CD14-positive monocyte (primary cell): ENCODE measurements at regions not wholly inside any gene's neighbourhood (a gene's known extent, or its start where the extent isn't known, plus 50 kb on each side); places are given as distances from the start of the nearest gene placed in this dataset.

Experiments used
- DNase-seq, 3 donors: peaks; one replicate each; pipeline ENCODE4 v3.0.0-alpha.2; 2011 to 2022
- H2AFZ ChIP-seq: 2 replicates; pipeline ENCODE4 v1.6.0; 2012; ENCODE audit warnings: mild to moderate bottlenecking, low read depth, low read length, inconsistent platforms; ENCODE audit not compliant: insufficient read depth, poor library complexity, severe bottlenecking
- H3K27ac ChIP-seq, 2 donors: 1 replicate in 1 of 2; 2 replicates in 1 of 2; pipeline ENCODE4 v1.5.1; 2012 to 2013; ENCODE audit warnings: low read length in 2 of 2, control low read depth in 1 of 2, inconsistent platforms in 1 of 2, low read depth in 1 of 2, mild to moderate bottlenecking in 1 of 2
- H3K27me3 ChIP-seq, 2 donors: one replicate each; pipeline versions ENCODE4 v1.6.0 to v1.6.1; 2011 to 2013; ENCODE audit warnings: low read length in 2 of 2; ENCODE audit not compliant: control insufficient read depth in 2 of 2, insufficient read depth in 2 of 2
- H3K36me3 ChIP-seq, 2 donors: replicated peaks in 1 of 2; 1 replicate in 1 of 2; 2 replicates in 1 of 2; pipeline versions ENCODE4 v1.5.1 to v1.6.1; 2012 to 2013; ENCODE audit warnings: low read length in 2 of 2, control low read depth in 1 of 2, inconsistent platforms in 1 of 2, mild to moderate bottlenecking in 1 of 2; ENCODE audit not compliant: insufficient read depth in 2 of 2, control insufficient read depth in 1 of 2
- H3K4me1 ChIP-seq, 2 donors: 1 replicate in 1 of 2; 2 replicates in 1 of 2; pipeline versions ENCODE4 v1.5.1 to v1.6.1; 2012 to 2013; ENCODE audit warnings: low read length in 2 of 2, control low read depth in 1 of 2, inconsistent platforms in 1 of 2, mild to moderate bottlenecking in 1 of 2, moderate library complexity in 1 of 2; ENCODE audit not compliant: insufficient read depth in 2 of 2, control insufficient read depth in 1 of 2
- H3K4me2 ChIP-seq: replicated peaks from 2 replicates; pipeline ENCODE3; 2012; ENCODE audit warnings: low read length, moderate library complexity, mild to moderate bottlenecking; ENCODE audit not compliant: poor library complexity, severe bottlenecking; ENCODE audit errors: extremely low read depth
- H3K4me3 ChIP-seq, 3 experiments: fragments of 200-600 bp in 1 of 3; sonication (generic) in 1 of 3; replicated peaks in 1 of 3; 1 replicate in 2 of 3; 2 replicates in 1 of 3; pipeline ENCODE4 v1.5.1; 2011 to 2013; ENCODE audit warnings: low read length in 3 of 3, mild to moderate bottlenecking in 3 of 3, control low read depth in 2 of 3, low read depth in 2 of 3, inconsistent platforms in 1 of 3, moderate library complexity in 1 of 3
- H3K79me2 ChIP-seq: 2 replicates; pipeline ENCODE4 v1.6.0; 2012; ENCODE audit warnings: mild to moderate bottlenecking, control low read depth, inconsistent platforms, low read length, moderate library complexity; ENCODE audit not compliant: insufficient read depth
- H3K9ac ChIP-seq: 2 replicates; pipeline ENCODE4 v1.6.0; 2017; ENCODE audit warnings: low read length, mild to moderate bottlenecking; ENCODE audit not compliant: insufficient read depth, poor library complexity, severe bottlenecking
- H3K9me3 ChIP-seq, 2 donors: replicated peaks in 1 of 2; 1 replicate in 1 of 2; 2 replicates in 1 of 2; pipeline versions ENCODE4 v1.5.1 to v1.6.1; 2012 to 2013; ENCODE audit warnings: low read length in 2 of 2, control low read depth in 1 of 2; ENCODE audit not compliant: control insufficient read depth in 1 of 2, insufficient read depth in 1 of 2
- H4K20me1 ChIP-seq: 2 replicates; pipeline ENCODE4 v1.6.0; 2012; ENCODE audit warnings: mild to moderate bottlenecking, low read length, control low read depth, moderate library complexity; ENCODE audit not compliant: insufficient read depth
- H3K27ac Mint-ChIP-seq, 7 donors: one replicate each; pipeline ENCODE4 v1.8.0; 2020; ENCODE audit warnings: mild to moderate bottlenecking in 7 of 7, mixed read lengths in 7 of 7, moderate library complexity in 6 of 7, inconsistent platforms in 2 of 7
- H3K27me3 Mint-ChIP-seq, 3 donors: one replicate each; pipeline ENCODE4 v1.8.0; 2021 to 2022; ENCODE audit warnings: low read depth in 3 of 3, mild to moderate bottlenecking in 3 of 3, mixed read lengths in 3 of 3, moderate library complexity in 3 of 3, inconsistent platforms in 1 of 3
- H3K36me3 Mint-ChIP-seq, 2 donors: one replicate each; pipeline ENCODE4 v1.8.0; 2020; ENCODE audit warnings: mixed read lengths in 2 of 2, inconsistent platforms in 1 of 2, mild to moderate bottlenecking in 1 of 2
- H3K4me1 Mint-ChIP-seq: one replicate; pipeline ENCODE4 v1.8.0; 2020; ENCODE audit warnings: mild to moderate bottlenecking, mixed read lengths
- H3K4me3 Mint-ChIP-seq, 2 donors: one replicate each; pipeline ENCODE4 v1.8.0; 2020; ENCODE audit warnings: mild to moderate bottlenecking in 2 of 2, mixed read lengths in 2 of 2, moderate library complexity in 1 of 2
- H3K9me3 Mint-ChIP-seq, 7 donors: one replicate each; pipeline ENCODE4 v1.8.0; 2020 to 2022; ENCODE audit warnings: mixed read lengths in 7 of 7, mild to moderate bottlenecking in 6 of 7, moderate library complexity in 6 of 7, inconsistent platforms in 2 of 7
- CTCF ChIP-seq: fragments of 200-600 bp; IDR thresholded peaks from one replicate; pipeline ENCODE4 v1.8.0; 2022; ENCODE audit warnings: antibody characterized with exemption, mild to moderate bottlenecking
- WGBS: methylation state at CpG from one replicate; pipeline ENCODE4 v1.1.5; 2013; ENCODE audit warnings: missing lambda C conversion rate; ENCODE audit not compliant: insufficient coverage; 5-methylcytosine and 5-hydroxymethylcytosine counted together
- intact Hi-C, 2 donors: fragments of 100-400 bp; cut with micrococcal nuclease; formaldehyde crosslinking; loops; one replicate each; pipeline versions ENCODE4 v1.15.0 to v1.15.1; 2023

DNA sequence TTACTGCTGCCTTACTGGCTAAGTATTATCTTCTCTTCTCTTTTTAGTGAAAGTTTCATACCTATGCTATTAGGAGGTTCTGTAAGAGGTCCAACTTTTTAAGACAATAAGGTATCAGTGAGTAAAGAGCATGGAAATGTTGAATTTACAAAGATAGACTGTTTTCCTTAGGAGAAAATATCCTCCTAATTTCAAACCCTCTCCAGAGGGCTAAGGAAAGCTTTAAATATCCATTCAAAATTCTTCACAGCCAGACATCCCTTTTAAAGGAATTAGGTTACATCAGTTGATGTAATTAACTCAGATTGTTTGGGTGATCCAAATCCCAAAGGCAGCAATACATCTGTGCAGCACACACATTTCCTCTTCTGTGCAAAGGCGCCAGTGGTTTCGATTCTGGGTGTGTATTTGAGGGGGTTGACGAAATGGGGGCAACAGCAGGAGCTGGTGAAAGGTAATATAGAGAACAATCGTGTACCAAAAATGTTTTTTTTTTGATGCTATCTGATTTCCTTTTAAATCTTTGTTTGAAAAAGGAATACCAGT, 273.8 kb upstream of the RPS23 start:
- no peaks in the 10 kb centered on the region for H3K9me3 ChIP-seq
- no peaks in the 10 kb centered on the region for H3K4me1 ChIP-seq
- H3K27ac ChIP-seq: no peak overlapping the region
- peaks cover 0 to 5% (median 2%) of the 10 kb centered on the region in 7 donors for H3K9me3 Mint-ChIP-seq
- H3K36me3 Mint-ChIP-seq: no peaks in the 10 kb centered on the region
- H3K27me3 ChIP-seq: no peaks in the 10 kb centered on the region
- no peak overlapping the region for H3K9ac ChIP-seq
- H3K36me3 ChIP-seq: no peaks in the 10 kb centered on the region
- no peak for TF ChIP-seq CTCF
- H4K20me1 ChIP-seq: no peaks in the 10 kb centered on the region
- no peak overlapping the region for H3K4me3 Mint-ChIP-seq
- no peak for DNase-seq
- H3K27me3 Mint-ChIP-seq: peaks cover 0 to 5% (median 4%) of the 10 kb centered on the region in 3 donors
- intact Hi-C loops: no loop called here
- H3K4me2 ChIP-seq: no peak overlapping the region
- H3K4me3 ChIP-seq: no peak overlapping the region
- no CpG with 5 or more reads among the region's 4 CpGs for WGBS
- H2AFZ ChIP-seq: no peak overlapping the region
- H3K79me2 ChIP-seq: no peaks in the 10 kb centered on the region
- H3K27ac Mint-ChIP-seq: no peak overlapping the region
- H3K4me1 Mint-ChIP-seq: no peaks in the 10 kb centered on the region

DNA sequence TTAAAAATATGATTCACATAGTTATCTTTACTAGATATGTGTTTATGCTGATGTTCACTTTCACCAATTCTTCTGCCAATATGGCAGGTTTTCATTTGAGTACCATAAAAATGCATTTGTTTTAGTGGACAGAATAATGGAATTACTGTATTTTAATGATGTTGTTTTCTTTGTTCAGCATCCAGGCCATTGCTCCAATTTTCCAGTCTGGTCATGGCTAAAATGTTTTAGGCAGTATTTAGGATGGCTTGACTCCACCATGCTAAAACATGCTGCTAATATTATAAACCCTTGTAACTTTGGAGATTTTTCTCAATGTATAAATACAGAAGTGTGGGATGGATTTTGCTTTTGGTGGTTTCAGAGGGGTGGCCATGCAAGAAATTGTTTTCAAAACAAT, 273.0 kb upstream of the RPS23 start:
- no peak for DNase-seq
- H3K27ac ChIP-seq: no peak overlapping the region
- H3K4me2 ChIP-seq: no peak overlapping the region
- H3K27me3 ChIP-seq: no peaks in the 10 kb centered on the region
- TF ChIP-seq CTCF: no peak
- Mint-ChIP-seq H3K9me3 (peaks cover 0 to 5% (median 2%) of the 10 kb centered on the region in 7 donors), H3K4me3 (no peak overlapping the region), H3K4me1 (peaks cover 1% of the 10 kb centered on the region), H3K27me3 (peaks cover under 1 to 5% (median 4%) of the 10 kb centered on the region in 3 donors), H3K27ac (no peak overlapping the region), H3K36me3 (no peaks in the 10 kb centered on the region)
- no peaks in the 10 kb centered on the region for H4K20me1 ChIP-seq
- no peaks in the 10 kb centered on the region for H3K36me3 ChIP-seq
- no peaks in the 10 kb centered on the region for H3K79me2 ChIP-seq
- no peak overlapping the region for H3K9ac ChIP-seq
- intact Hi-C loops: no loop called here
- no peaks in the 10 kb centered on the region for H3K4me1 ChIP-seq
- no peak overlapping the region for H3K4me3 ChIP-seq
- no peak overlapping the region for H2AFZ ChIP-seq
- no peaks in the 10 kb centered on the region for H3K9me3 ChIP-seq
